ENCODE measurements at regions not wholly inside any gene's neighbourhood (a gene's known extent, or its start where the extent isn't known, plus 50 kb on each side); places are given as distances from the start of the nearest gene placed in this dataset.

- no peaks in the 10 kb centered on the region for H4K20me1 ChIP-seq (ENCODE audit: control insufficient read depth, extremely low read depth, insufficient read depth, low read length)
- dilution Hi-C loops (cut with MboI; ENCODE audit: extremely low pct_ligation_motif_present, low sequenced_read_pairs), result no loop called here
- H3K4me2 ChIP-seq (ENCODE audit: control insufficient read depth, extremely low read depth, insufficient read depth, low read depth, low read length), result no peak overlapping the region
- no peak overlapping the region for H3K27ac ChIP-seq (ENCODE audit: control insufficient read depth, insufficient read depth, low read length)
- H3K9ac ChIP-seq (ENCODE audit: control insufficient read depth, extremely low read depth, insufficient read depth, low read length), result no peak overlapping the region
- no peak overlapping the region for H2AFZ ChIP-seq (ENCODE audit: control insufficient read depth, low read length)
- H3K79me2 ChIP-seq (ENCODE audit: control insufficient read depth, insufficient read depth, low read length), result no peaks in the 10 kb centered on the region
- no peaks in the 10 kb centered on the region for H3K36me3 ChIP-seq (ENCODE audit: control insufficient read depth in 2 of 2, extremely low read depth in 1 of 2, insufficient read depth in 2 of 2, low read length in 2 of 2)
- no peaks in the 10 kb centered on the region for H3K4me1 ChIP-seq (ENCODE audit: control insufficient read depth, extremely low read depth, insufficient read depth, low read length)
- no peak overlapping the region for H3K4me3 ChIP-seq (ENCODE audit: control insufficient read depth in 2 of 3, extremely low read depth in 1 of 3, insufficient read depth in 2 of 3, low read depth in 1 of 3, low read length in 3 of 3)
- FAIRE-seq (no peak), DNase-seq (ENCODE audit: low read depth, low spot score) (no peak)
- H3K9me3 ChIP-seq (ENCODE audit: control insufficient read depth, low read depth, low read length), result no peaks in the 10 kb centered on the region
- H3K9me1 ChIP-seq (ENCODE audit: control insufficient read depth, extremely low read depth, insufficient read depth, low read length), result no peaks in the 10 kb centered on the region
- no peak for TF ChIP-seq EZH2 (IDR thresholded peaks at IDR 0.05; ENCODE audit: low read length)
- TF ChIP-seq CTCF (optimal IDR thresholded peaks at IDR 0.05 in 1 of 3, IDR thresholded peaks at IDR 0.05 in 1 of 3, conservative IDR thresholded peaks at IDR 0.05 in 1 of 3; ENCODE audit: extremely low read depth in 1 of 3, insufficient read depth in 2 of 3, low read length in 3 of 3), result no peak
- no peaks in the 10 kb centered on the region for H3K27me3 ChIP-seq (ENCODE audit: control insufficient read depth, extremely low read depth, insufficient read depth, low read length)
Measured at GRCh38 chr4:110730318-110730717, 107.4 kb upstream of the PITX2 start.

- Histone ChIP-seq H2AFZ (ENCODE audit: control insufficient read depth, low read length) (no peak overlapping the region), H4K20me1 (ENCODE audit: control insufficient read depth, extremely low read depth, insufficient read depth, low read length) (no peaks in the 10 kb centered on the region), H3K4me3 (ENCODE audit: control insufficient read depth in 2 of 3, extremely low read depth in 1 of 3, insufficient read depth in 2 of 3, low read depth in 1 of 3, low read length in 3 of 3) (no peak overlapping the region), H3K9me3 (ENCODE audit: control insufficient read depth, low read depth, low read length) (no peaks in the 10 kb centered on the region), H3K4me1 (ENCODE audit: control insufficient read depth, extremely low read depth, insufficient read depth, low read length) (no peaks in the 10 kb centered on the region), H3K27me3 (ENCODE audit: control insufficient read depth, extremely low read depth, insufficient read depth, low read length) (no peaks in the 10 kb centered on the region), H3K9me1 (ENCODE audit: control insufficient read depth, extremely low read depth, insufficient read depth, low read length) (no peaks in the 10 kb centered on the region), H3K9ac (ENCODE audit: control insufficient read depth, extremely low read depth, insufficient read depth, low read length) (no peak overlapping the region), H3K27ac (ENCODE audit: control insufficient read depth, insufficient read depth, low read length) (no peak overlapping the region), H3K36me3 (ENCODE audit: control insufficient read depth in 2 of 2, extremely low read depth in 1 of 2, insufficient read depth in 2 of 2, low read length in 2 of 2) (no peaks in the 10 kb centered on the region), H3K79me2 (ENCODE audit: control insufficient read depth, insufficient read depth, low read length) (no peaks in the 10 kb centered on the region), H3K4me2 (ENCODE audit: control insufficient read depth, extremely low read depth, insufficient read depth, low read depth, low read length) (no peak overlapping the region)
- FAIRE-seq, result no peak
- DNase-seq (ENCODE audit: low read depth, low spot score), result no peak
- dilution Hi-C loops (cut with MboI; ENCODE audit: extremely low pct_ligation_motif_present, low sequenced_read_pairs), result no loop called here
- TF ChIP-seq CTCF (optimal IDR thresholded peaks at IDR 0.05 in 1 of 3, IDR thresholded peaks at IDR 0.05 in 1 of 3, conservative IDR thresholded peaks at IDR 0.05 in 1 of 3; ENCODE audit: extremely low read depth in 1 of 3, insufficient read depth in 2 of 3, low read length in 3 of 3) (no peak), EZH2 (IDR thresholded peaks at IDR 0.05; ENCODE audit: low read length) (no peak)
Measured at GRCh38 chr4:110733901-110734300, 111.0 kb upstream of the PITX2 start.

All from keratinocyte (primary cell).